ENCODE measurements at regions not wholly inside any gene's neighbourhood (a gene's known extent, or its start where the extent isn't known, plus 50 kb on each side); places are given as distances from the start of the nearest gene placed in this dataset.
A peak's percentile ranks its signal among the peaks of the same experiment; 100 is the strongest.

DNA sequence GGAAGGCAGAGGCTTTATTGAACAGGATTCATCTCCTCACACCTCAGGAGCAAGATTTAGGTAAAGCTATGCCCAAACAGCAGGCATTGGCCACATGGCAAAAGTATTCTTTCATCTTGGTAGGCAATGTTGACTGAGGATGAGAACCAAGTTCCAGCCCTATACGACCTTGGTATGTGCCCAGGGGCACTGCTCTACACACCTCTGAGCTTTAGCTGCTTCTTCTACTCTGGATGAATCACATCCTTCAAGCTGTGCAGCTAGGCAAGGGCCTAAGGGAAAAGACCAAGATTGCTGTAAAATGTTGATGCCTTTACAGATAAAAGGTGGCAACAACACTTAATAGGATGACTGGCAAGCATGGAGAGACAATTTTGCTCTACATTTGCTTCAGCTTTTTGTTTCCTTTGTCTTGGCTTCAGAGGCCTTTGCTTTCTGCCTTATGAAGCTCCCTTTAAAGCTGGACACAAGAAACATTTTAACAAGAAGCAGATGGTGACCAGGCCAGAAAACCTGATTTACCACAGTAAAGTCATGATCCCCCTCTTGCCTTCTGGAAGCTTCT is 183.3 kb upstream of the KITLG start:
- TF ChIP-seq, protein P1, sequence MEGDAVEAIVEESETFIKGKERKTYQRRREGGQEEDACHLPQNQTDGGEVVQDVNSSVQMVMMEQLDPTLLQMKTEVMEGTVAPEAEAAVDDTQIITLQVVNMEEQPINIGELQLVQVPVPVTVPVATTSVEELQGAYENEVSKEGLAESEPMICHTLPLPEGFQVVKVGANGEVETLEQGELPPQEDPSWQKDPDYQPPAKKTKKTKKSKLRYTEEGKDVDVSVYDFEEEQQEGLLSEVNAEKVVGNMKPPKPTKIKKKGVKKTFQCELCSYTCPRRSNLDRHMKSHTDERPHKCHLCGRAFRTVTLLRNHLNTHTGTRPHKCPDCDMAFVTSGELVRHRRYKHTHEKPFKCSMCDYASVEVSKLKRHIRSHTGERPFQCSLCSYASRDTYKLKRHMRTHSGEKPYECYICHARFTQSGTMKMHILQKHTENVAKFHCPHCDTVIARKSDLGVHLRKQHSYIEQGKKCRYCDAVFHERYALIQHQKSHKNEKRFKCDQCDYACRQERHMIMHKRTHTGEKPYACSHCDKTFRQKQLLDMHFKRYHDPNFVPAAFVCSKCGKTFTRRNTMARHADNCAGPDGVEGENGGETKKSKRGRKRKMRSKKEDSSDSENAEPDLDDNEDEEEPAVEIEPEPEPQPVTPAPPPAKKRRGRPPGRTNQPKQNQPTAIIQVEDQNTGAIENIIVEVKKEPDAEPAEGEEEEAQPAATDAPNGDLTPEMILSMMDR (conservative IDR thresholded peaks at IDR 0.05; ENCODE audit: control insufficient read depth, insufficient read depth, low read depth, low read length) = no peak
- DNase-seq (ENCODE audit: low read depth) = peak; percentile 8
- H3K4me3 ChIP-seq (ENCODE audit: control insufficient read depth, low read depth, low read length) = no peak overlapping the region

DNA sequence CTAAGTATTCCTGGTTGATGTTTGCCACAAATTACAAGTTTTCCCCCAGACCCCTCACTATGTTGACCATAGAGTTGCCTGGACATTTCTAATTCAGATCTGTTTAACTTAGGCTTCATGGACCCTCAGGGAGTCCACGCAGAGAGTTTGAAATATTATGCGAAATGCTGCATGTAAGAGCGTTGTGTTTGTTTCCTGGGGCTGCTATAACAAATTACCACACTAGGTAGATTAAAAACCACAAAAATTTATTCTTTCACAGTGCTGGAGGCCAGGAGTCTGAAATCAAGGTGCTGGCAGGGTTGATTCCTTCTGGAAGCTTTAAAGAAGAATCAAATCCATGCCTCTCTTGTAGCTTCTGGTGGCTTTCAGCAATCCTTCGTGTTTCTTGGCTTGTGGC is 177.9 kb upstream of the KITLG start:
- no peak for DNase-seq (ENCODE audit: low read depth)
- H3K4me3 ChIP-seq (ENCODE audit: control insufficient read depth, low read depth, low read length) = no peak overlapping the region
- TF ChIP-seq, protein P1 (conservative IDR thresholded peaks at IDR 0.05; ENCODE audit: control insufficient read depth, insufficient read depth, low read depth, low read length) = no peak

DNA sequence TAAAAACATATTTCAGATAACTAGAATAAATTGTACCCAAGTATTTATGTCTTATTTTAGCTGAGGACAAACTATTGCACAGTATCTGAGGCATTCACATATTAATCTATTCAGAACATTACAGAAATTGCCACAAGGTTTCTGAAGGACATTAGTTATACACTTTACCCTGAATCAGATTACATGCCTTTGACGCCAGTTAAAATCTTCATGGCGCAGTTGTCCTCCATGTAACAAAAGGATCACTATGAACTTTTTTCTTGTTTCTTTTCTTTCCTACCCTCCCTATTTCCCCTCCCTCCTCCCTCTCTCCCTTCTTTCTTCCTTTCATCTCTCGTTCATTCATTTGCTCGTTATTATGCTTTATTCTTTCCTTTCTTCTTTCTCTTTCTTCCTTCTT is 176.6 kb upstream of the KITLG start:
- H3K4me3 ChIP-seq (ENCODE audit: control insufficient read depth, low read depth, low read length) = no peak overlapping the region
- TF ChIP-seq, protein P1 (conservative IDR thresholded peaks at IDR 0.05; ENCODE audit: control insufficient read depth, insufficient read depth, low read depth, low read length) = no peak
- no peak for DNase-seq (ENCODE audit: low read depth)

DNA sequence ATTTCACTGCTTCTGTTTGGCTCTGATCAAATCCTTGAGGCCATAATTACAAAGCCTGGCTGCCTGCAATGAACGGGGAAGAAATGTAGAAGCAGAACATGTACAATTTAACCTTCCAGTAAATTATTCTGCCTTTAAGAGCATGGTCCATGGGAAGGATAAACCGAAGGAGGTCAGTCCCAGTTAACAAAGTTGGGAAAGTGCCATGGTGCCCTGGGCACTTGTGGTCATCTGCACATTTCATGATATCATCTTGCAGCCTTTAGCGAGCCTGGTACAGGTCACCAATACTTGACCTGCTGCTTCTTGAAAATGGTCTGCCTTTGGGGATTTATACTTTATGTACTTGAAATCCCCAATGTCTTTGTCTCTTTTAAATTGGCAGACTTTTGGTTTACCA is 175.9 kb upstream of the KITLG start:
- H3K4me3 ChIP-seq (ENCODE audit: control insufficient read depth, low read depth, low read length) = no peak overlapping the region
- TF ChIP-seq, protein P1 (conservative IDR thresholded peaks at IDR 0.05; ENCODE audit: control insufficient read depth, insufficient read depth, low read depth, low read length) = no peak
- DNase-seq (ENCODE audit: low read depth) = no peak

DNA sequence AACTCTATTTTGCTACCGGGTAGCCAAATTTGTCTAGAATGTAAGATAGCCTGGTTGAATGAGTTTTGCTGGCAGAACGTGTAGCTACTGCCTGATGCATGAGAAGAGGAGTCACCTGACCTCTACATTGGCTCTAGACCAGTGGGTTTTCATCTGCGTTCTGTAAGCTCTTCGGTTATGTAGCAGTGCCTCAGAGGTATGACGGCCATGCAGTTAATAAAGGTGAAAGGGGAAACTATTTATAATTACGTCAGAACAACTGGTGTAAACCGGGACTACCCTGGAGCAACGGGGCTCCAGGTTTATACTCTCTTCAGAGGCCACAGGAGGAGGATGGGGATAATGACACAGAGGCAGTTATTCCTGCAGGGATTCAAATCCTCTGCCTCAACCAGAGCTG is 173.4 kb upstream of the KITLG start:
- no peak overlapping the region for H3K4me3 ChIP-seq (ENCODE audit: control insufficient read depth, low read depth, low read length)
- TF ChIP-seq, protein P1 (conservative IDR thresholded peaks at IDR 0.05; ENCODE audit: control insufficient read depth, insufficient read depth, low read depth, low read length) = no peak
- DNase-seq (ENCODE audit: low read depth) = no peak

DNA sequence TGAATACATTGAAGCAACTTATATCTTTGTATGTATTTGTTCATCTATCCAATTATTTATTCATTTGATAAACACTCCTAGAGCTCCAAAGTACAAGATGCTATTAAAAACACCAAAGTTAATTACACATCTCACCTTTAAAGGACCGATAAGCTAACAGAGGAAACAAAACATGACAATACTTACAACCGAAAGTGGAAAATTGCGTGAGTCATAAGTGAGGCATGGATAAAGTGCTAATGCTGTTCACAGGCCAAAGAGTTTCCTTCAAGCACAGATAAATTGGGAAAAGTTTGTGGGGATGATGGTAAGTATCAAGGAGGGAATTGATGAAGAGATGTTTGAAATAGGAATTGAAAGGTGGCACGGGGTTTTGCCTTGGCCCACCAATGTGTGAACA is 172.8 kb upstream of the KITLG start:
- TF ChIP-seq, protein P1 (conservative IDR thresholded peaks at IDR 0.05; ENCODE audit: control insufficient read depth, insufficient read depth, low read depth, low read length) = no peak
- DNase-seq (ENCODE audit: low read depth) = peak; percentile 52
- H3K4me3 ChIP-seq (ENCODE audit: control insufficient read depth, low read depth, low read length) = no peak overlapping the region

DNA sequence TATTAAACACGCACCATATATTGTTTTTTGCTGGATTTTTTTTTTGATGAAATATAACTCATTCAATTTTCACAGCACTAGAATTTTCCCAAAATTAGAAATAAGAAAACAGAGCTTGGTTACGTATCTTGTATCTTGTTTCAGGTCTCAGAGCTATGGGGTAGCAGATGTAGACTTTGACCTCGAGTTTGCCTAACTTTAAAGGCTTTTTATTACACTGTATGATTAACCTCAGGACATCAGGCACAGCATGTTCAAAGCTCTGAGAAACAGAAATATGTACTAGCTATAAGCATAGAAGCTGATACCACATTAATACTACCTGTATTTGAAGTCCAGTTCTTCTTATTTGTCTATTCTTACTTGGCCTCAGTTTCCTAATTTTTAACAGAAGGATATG is 171.9 kb upstream of the KITLG start:
- H3K4me3 ChIP-seq (ENCODE audit: control insufficient read depth, low read depth, low read length) = no peak overlapping the region
- no peak for DNase-seq (ENCODE audit: low read depth)
- TF ChIP-seq, protein P1 (conservative IDR thresholded peaks at IDR 0.05; ENCODE audit: control insufficient read depth, insufficient read depth, low read depth, low read length) = no peak

All from fibroblast of mammary gland (primary cell).